IMR-90 (cell line): ENCODE measurements at regions not wholly inside any gene's neighbourhood (a gene's known extent, or its start where the extent isn't known, plus 50 kb on each side); places are given as distances from the start of the nearest gene placed in this dataset.

Experiments used
- ATAC-seq: fragments of 200-7000 bp; cut with Tn5 transposase; 2 replicates; pipeline ENCODE4 v1.9.1; 2020; ENCODE audit warnings: low read depth, mild to moderate bottlenecking, moderate library complexity
- BruUV-seq: library from RNA; stranded (reverse); fragments of 400-500 nt; replicated peaks from 2 replicates; lab custom pipeline; 2021; lab: Mats Ljungman, UMichigan
- CTCF ChIA-PET: fragments of 300-600 bp; formaldehyde crosslinking; extraction: SDS; loops from one replicate; lab custom pipeline; 2021; ENCODE audit warnings: antibody characterized with exemption; lab: Yijun Ruan, JAX
- POLR2A ChIA-PET: fragments of 300-600 bp; sonication (Branson Sonifier 250); formaldehyde crosslinking; loops from one replicate; lab custom pipeline; 2022; ENCODE audit warnings: antibody characterized with exemption; ENCODE audit not compliant: unreplicated experiment; lab: Charles Lee
- DNase-seq: peaks from one replicate; pipeline ENCODE4 v3.0.0; 2013
- H2AFZ ChIP-seq: replicated peaks from 2 replicates; pipeline ENCODE3; 2013; ENCODE audit warnings: low read length, mild to moderate bottlenecking; ENCODE audit not compliant: poor library complexity
- H2AK5ac ChIP-seq: 2 replicates; pipeline ENCODE4 v1.6.1; 2013; ENCODE audit warnings: low read depth, low read length, inconsistent platforms
- H2AK9ac ChIP-seq: replicated peaks from 2 replicates; pipeline ENCODE3; 2013; ENCODE audit warnings: mild to moderate bottlenecking, low read depth, low read length, moderate library complexity; ENCODE audit not compliant: poor library complexity
- H2BK120ac ChIP-seq: 2 replicates; pipeline ENCODE4 v1.6.1; 2013; ENCODE audit warnings: low read depth, low read length, inconsistent platforms
- H2BK15ac ChIP-seq: 3 replicates; pipeline ENCODE4 v1.6.1; 2013; ENCODE audit warnings: low read depth, low read length, inconsistent platforms
- H2BK20ac ChIP-seq: 2 replicates; pipeline ENCODE4 v1.6.1; 2013; ENCODE audit warnings: low read depth, mild to moderate bottlenecking, inconsistent platforms, low read length, moderate library complexity
- H2BK5ac ChIP-seq: 2 replicates; pipeline ENCODE4 v1.6.1; 2013; ENCODE audit warnings: mild to moderate bottlenecking, low read depth, low read length, inconsistent platforms; ENCODE audit not compliant: poor library complexity, severe bottlenecking
- H3K14ac ChIP-seq: replicated peaks from 2 replicates; pipeline ENCODE4 v1.6.1; 2013; ENCODE audit warnings: low read depth, low read length, inconsistent platforms
- H3K18ac ChIP-seq: 2 replicates; pipeline ENCODE4 v1.6.1; 2013; ENCODE audit warnings: low read depth, low read length, control low read depth
- H3K23ac ChIP-seq: 2 replicates; pipeline ENCODE4 v1.6.1; 2013; ENCODE audit warnings: low read depth, low read length, inconsistent platforms
- H3K27ac ChIP-seq: 2 replicates; pipeline ENCODE4 v1.5.1; 2013; ENCODE audit warnings: mild to moderate bottlenecking, control low read depth, low read length; ENCODE audit not compliant: insufficient read depth
- H3K27me3 ChIP-seq: 2 replicates; pipeline ENCODE4 v1.6.1; 2013; ENCODE audit warnings: low read length; ENCODE audit not compliant: control insufficient read depth, insufficient read depth
- H3K36me3 ChIP-seq: 2 replicates; pipeline ENCODE4 v1.6.1; 2013; ENCODE audit warnings: low read length, mixed read lengths; ENCODE audit not compliant: control insufficient read depth, insufficient read depth
- H3K4ac ChIP-seq: 2 replicates; pipeline ENCODE4 v1.6.1; 2013; ENCODE audit warnings: low read depth, low read length, inconsistent platforms
- H3K4me1 ChIP-seq: 2 replicates; pipeline ENCODE4 v1.6.1; 2013; ENCODE audit warnings: low read length, mixed read lengths; ENCODE audit not compliant: control insufficient read depth, insufficient read depth
- H3K4me2 ChIP-seq: 2 replicates; pipeline ENCODE4 v1.6.1; 2013; ENCODE audit warnings: low read depth, mild to moderate bottlenecking, control low read depth, low read length, moderate library complexity
- H3K4me3 ChIP-seq: 2 replicates; pipeline ENCODE4 v1.5.1; 2013; ENCODE audit warnings: low read depth, mild to moderate bottlenecking, control low read depth, low read length, moderate library complexity; ENCODE audit not compliant: insufficient read depth
- H3K56ac ChIP-seq: 2 replicates; pipeline ENCODE4 v1.6.1; 2013; ENCODE audit warnings: low read length, inconsistent platforms; ENCODE audit not compliant: insufficient read depth; ENCODE audit errors: extremely low read depth
- H3K79me1 ChIP-seq, 2 experiments: 2 replicates each; pipeline ENCODE4 v1.6.1; 2013; ENCODE audit warnings: low read length in 2 of 2, inconsistent platforms in 1 of 2, low read depth in 1 of 2
- H3K9ac ChIP-seq: 2 replicates; pipeline ENCODE4 v1.6.1; 2013; ENCODE audit warnings: low read depth, low read length, control low read depth
- H3K9me1 ChIP-seq: 2 replicates; pipeline ENCODE4 v1.6.1; 2013; ENCODE audit warnings: low read length, inconsistent platforms; ENCODE audit not compliant: insufficient read depth
- H3K9me3 ChIP-seq: 2 replicates; pipeline ENCODE4 v1.6.1; 2013; ENCODE audit warnings: low read length; ENCODE audit not compliant: control insufficient read depth, insufficient read depth
- H4K20me1 ChIP-seq: 2 replicates; pipeline ENCODE4 v1.6.1; 2013; ENCODE audit warnings: low read length, inconsistent platforms; ENCODE audit not compliant: insufficient read depth
- H4K5ac ChIP-seq: 2 replicates; pipeline ENCODE4 v1.6.1; 2013; ENCODE audit warnings: mild to moderate bottlenecking, low read depth, low read length, control low read depth
- H4K8ac ChIP-seq, 2 experiments: 2 replicates each; pipeline ENCODE4 v1.6.1; 2013; ENCODE audit warnings: low read depth in 2 of 2, low read length in 2 of 2, control low read depth in 1 of 2, inconsistent platforms in 1 of 2
- H4K91ac ChIP-seq: 2 replicates; pipeline ENCODE4 v1.6.1; 2013; ENCODE audit warnings: low read depth, low read length, inconsistent platforms; ENCODE audit not compliant: insufficient read depth
- CEBPB ChIP-seq: IDR thresholded peaks from 2 replicates; pipeline ENCODE4 v1.6.1; 2012; ENCODE audit warnings: low read depth, low read length, improper control_type of control experiment
- FOS ChIP-seq: fragments of 150-350 bp; IDR thresholded peaks from 2 replicates; pipeline ENCODE4 v1.6.1; 2016; ENCODE audit warnings: low read depth, low read length
- MAZ ChIP-seq: IDR thresholded peaks from 2 replicates; pipeline ENCODE4 v1.6.1; 2012; ENCODE audit warnings: low read depth, mild to moderate bottlenecking, low read length, improper control_type of control experiment, moderate library complexity, borderline replicate concordance
- NFE2L2 ChIP-seq: fragments of 150-350 bp; IDR thresholded peaks from 2 replicates; pipeline ENCODE4 v1.6.1; 2016; ENCODE audit warnings: low read depth, mild to moderate bottlenecking, low read length
- POLR2A ChIP-seq: IDR thresholded peaks from 2 replicates; pipeline ENCODE4 v1.6.1; 2012; ENCODE audit warnings: mild to moderate bottlenecking, low read depth, low read length
- WGBS, 2 experiments: methylation state at CpG; one replicate each; pipeline versions ENCODE4 v1.1.5 to v1.1.7; 2013; ENCODE audit warnings: missing lambda C conversion rate in 2 of 2; ENCODE audit not compliant: insufficient read length in 1 of 2; ENCODE audit errors: extremely low coverage in 2 of 2; 5-methylcytosine and 5-hydroxymethylcytosine counted together
- dilution Hi-C: fragments of 300-500 bp; cut with HindIII; formaldehyde crosslinking; loops from one replicate; pipeline ENCODE4 v1.14.3; 2018; ENCODE audit warnings: low sequenced_read_pairs; ENCODE audit not compliant: unreplicated experiment
- in situ Hi-C: fragments of 300-500 bp; cut with MboI; formaldehyde crosslinking; loops from 3 replicates; pipeline ENCODE4 v1.14.3; 2019; ENCODE audit warnings: low sequenced_read_pairs, inconsistent platforms, mixed read lengths
- intact Hi-C: fragments of 100-400 bp; cut with micrococcal nuclease; formaldehyde crosslinking; loops from 2 replicates; pipeline ENCODE4 v1.10.0; 2022

GRCh38 chr4:176575141-176575730 lies 217.5 kb downstream of the VEGFC start:
- TF ChIP-seq NFE2L2 (no peak), CEBPB (no peak), POLR2A (no peak), FOS (no peak), MAZ (no peak)
- H3K4ac ChIP-seq: no peak overlapping the region
- POLR2A ChIA-PET: no interaction called here
- WGBS, 2 experiments: 25% methylated on average over 1 of the region's 2 CpGs; no CpG with 5 or more reads in 1 of the 2 experiments
- no peak overlapping the region for H2AFZ ChIP-seq
- in situ Hi-C loops (no loop called here), intact Hi-C loops (loop anchor here (10.0 kb wide), 1 partner anchor 670 kb away; no protein-coding TSS in a partner anchor), dilution Hi-C loops (no loop called here)
- H2AK9ac ChIP-seq: no peak overlapping the region
- H2BK15ac ChIP-seq: no peak overlapping the region
- no peak overlapping the region for H3K56ac ChIP-seq
- H2BK120ac ChIP-seq: no peak overlapping the region
- H3K23ac ChIP-seq: no peak overlapping the region
- no peak overlapping the region for H3K18ac ChIP-seq
- H4K8ac ChIP-seq: no peak overlapping the region
- H2BK20ac ChIP-seq: no peak overlapping the region
- no peaks in the 10 kb centered on the region for H3K9me1 ChIP-seq
- H3K27ac ChIP-seq: no peak overlapping the region; the same call in 1 of the 2 replicates
- CTCF ChIA-PET: no interaction called here
- no TSS peak for BruUV-seq
- H3K4me2 ChIP-seq: peak overlapping the region; percentile 65
- no peak overlapping the region for H2BK5ac ChIP-seq
- no peaks in the 10 kb centered on the region for H4K20me1 ChIP-seq
- no peak overlapping the region for H3K14ac ChIP-seq
- no peak overlapping the region for H3K9ac ChIP-seq
- no peaks in the 10 kb centered on the region for H3K4me1 ChIP-seq
- H3K79me1 ChIP-seq: no peaks in the 10 kb centered on the region
- no peak overlapping the region for H4K5ac ChIP-seq
- DNase-seq (peak; percentile 28), ATAC-seq (peak; percentile 40; the same call in 1 of the 2 replicates)
- H3K4me3 ChIP-seq: no peak overlapping the region
- peaks cover 3% of the 10 kb centered on the region; the same call in 1 of the 2 replicates for H3K27me3 ChIP-seq
- no peak overlapping the region for H2AK5ac ChIP-seq
- no peaks in the 10 kb centered on the region for H3K9me3 ChIP-seq
- H4K91ac ChIP-seq: no peak overlapping the region
- H3K36me3 ChIP-seq: no peaks in the 10 kb centered on the region
